GM06990 (cell line): ENCODE measurements at regions not wholly inside any gene's neighbourhood (a gene's known extent, or its start where the extent isn't known, plus 50 kb on each side); places are given as distances from the start of the nearest gene placed in this dataset.

Experiments used
- DNase-seq: peaks from one replicate; pipeline ENCODE4 v3.0.0-alpha.2; 2011; ENCODE audit not compliant: insufficient read length; ENCODE audit errors: extremely low read depth
- H3K27me3 ChIP-seq: replicated peaks from 2 replicates; pipeline ENCODE4 v1.6.0; 2011; ENCODE audit warnings: low read length; ENCODE audit not compliant: control insufficient read depth, insufficient read depth
- H3K36me3 ChIP-seq: 2 replicates; pipeline ENCODE4 v1.5.1; 2011; ENCODE audit warnings: low read length; ENCODE audit not compliant: control insufficient read depth, insufficient read depth
- H3K4me3 ChIP-seq: replicated peaks from 2 replicates; pipeline ENCODE4 v1.5.1; 2011; ENCODE audit warnings: low read depth, mild to moderate bottlenecking, control low read depth, low read length
- TF ChIP-seq, protein P1 (sequence below): IDR thresholded peaks from 2 replicates; pipeline ENCODE4 v1.5.1; 2011; ENCODE audit warnings: low read length, control low read depth, mild to moderate bottlenecking, inconsistent platforms; ENCODE audit not compliant: insufficient read depth, poor library complexity, severe bottlenecking

DNA sequence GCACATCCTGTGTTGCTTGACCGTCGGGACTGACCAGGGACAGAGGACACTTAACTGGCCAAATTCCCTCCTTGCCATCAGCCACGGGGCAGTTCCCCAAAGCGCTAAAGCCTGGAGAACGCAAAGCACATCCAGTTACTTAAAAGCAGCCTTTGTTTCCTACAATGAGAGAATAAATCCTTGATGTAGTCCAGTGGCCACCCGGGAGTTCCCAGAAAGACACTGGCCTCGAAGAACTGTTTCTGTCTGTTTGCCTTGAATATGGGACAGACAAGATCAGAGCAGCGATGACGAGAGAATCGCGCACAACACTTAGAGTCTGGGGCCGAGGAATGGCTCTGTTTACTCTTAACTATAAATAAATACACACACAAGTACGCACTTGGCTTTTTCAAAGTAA, 102.2 kb downstream of the TNFAIP2 start:
- no peak for DNase-seq
- TF ChIP-seq, protein P1, sequence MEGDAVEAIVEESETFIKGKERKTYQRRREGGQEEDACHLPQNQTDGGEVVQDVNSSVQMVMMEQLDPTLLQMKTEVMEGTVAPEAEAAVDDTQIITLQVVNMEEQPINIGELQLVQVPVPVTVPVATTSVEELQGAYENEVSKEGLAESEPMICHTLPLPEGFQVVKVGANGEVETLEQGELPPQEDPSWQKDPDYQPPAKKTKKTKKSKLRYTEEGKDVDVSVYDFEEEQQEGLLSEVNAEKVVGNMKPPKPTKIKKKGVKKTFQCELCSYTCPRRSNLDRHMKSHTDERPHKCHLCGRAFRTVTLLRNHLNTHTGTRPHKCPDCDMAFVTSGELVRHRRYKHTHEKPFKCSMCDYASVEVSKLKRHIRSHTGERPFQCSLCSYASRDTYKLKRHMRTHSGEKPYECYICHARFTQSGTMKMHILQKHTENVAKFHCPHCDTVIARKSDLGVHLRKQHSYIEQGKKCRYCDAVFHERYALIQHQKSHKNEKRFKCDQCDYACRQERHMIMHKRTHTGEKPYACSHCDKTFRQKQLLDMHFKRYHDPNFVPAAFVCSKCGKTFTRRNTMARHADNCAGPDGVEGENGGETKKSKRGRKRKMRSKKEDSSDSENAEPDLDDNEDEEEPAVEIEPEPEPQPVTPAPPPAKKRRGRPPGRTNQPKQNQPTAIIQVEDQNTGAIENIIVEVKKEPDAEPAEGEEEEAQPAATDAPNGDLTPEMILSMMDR = no peak
- Histone ChIP-seq H3K4me3 (no peak overlapping the region), H3K36me3 (no peaks in the 10 kb centered on the region), H3K27me3 (no peaks in the 10 kb centered on the region; the same call in 1 of the 2 replicates)

DNA sequence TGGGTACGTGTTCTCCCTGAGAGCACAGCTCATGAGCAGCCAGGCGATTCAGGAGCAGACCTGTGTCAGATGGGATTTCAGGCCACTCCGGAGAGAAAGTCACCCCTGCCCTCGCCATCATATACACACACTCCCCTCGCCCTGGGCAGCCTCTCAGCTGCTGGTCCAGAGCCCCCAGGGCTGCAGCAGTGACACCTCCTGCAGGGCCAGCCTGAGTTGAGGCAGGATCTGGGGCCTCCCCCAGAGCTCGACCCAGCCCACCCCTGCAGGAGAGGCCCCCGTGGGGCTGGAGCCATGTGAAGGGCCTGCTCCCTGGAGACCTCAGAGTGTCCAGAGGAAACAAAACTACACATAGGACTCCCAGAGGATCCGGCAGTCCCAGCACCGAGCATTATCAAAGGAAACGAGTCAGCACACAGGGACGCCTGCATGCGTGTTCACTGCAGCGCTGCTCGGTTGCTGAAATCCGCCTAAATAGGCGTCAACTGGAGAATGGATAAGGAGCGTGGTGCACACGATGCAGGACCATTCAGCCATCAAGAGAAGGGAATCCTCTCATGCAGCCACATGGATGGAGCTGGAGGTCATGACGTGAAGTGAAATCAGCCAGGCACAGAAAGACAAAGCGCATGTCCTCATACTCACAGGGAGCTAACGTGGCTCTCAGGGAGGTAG, 104.0 kb downstream of the TNFAIP2 start:
- H3K27me3 ChIP-seq = no peaks in the 10 kb centered on the region
- no peak for DNase-seq
- H3K36me3 ChIP-seq = no peaks in the 10 kb centered on the region
- TF ChIP-seq, protein P1 = no peak
- no peak overlapping the region for H3K4me3 ChIP-seq

GRCh38 chr14:103228076-103228806, 105.0 kb downstream of the TNFAIP2 start:
- Histone ChIP-seq H3K4me3 (no peak overlapping the region), H3K27me3 (no peaks in the 10 kb centered on the region), H3K36me3 (no peaks in the 10 kb centered on the region)
- no peak for DNase-seq
- TF ChIP-seq, protein P1 = no peak

DNA sequence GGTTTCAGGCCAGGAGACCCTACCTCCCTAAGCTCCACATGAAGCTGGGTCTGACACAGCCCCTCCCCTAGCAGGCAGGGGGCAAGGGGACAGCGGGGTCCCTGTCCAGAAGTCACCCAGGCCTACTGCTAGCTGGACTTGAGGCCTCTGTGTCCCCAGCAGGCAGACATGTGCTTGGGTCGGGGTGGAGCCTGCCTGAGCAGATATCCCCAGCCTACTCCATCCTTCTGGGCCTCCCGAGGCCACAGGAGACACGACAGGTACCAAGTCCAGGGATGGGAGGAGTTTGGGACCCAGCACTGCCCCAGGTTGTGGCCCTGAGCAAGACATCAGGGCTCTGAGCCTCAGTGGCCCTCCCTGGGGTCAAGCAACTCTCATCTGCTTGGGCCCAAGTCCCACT, 105.2 kb upstream of the EIF5 start:
- no peaks in the 10 kb centered on the region for H3K36me3 ChIP-seq
- TF ChIP-seq, protein P1 = no peak
- no peak overlapping the region for H3K4me3 ChIP-seq
- no peak for DNase-seq
- H3K27me3 ChIP-seq = peaks cover 2% of the 10 kb centered on the region; the same call in 1 of the 2 replicates

DNA sequence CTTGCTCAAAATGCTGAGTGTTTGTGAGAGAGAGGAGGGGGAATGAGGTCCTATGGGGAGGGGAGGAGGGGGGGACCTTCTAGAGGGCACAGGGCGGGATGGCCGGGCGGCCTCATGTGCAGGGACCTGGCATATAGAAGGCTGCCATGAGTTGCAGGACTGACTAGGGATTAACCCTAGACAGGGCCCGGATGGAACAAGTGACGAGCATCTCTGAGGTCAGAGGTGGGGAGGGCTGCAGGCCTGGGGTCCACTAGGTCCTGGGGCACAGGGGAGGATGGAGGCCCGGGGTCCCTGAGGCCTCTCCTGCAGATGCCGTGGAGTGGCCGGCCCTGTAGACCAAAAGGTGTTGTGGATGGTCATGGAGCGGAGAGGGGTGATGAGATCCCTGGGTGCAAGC, 104.0 kb upstream of the EIF5 start:
- no peaks in the 10 kb centered on the region for H3K36me3 ChIP-seq
- TF ChIP-seq, protein P1 = no peak
- peaks cover 2% of the 10 kb centered on the region; the same call in 1 of the 2 replicates for H3K27me3 ChIP-seq
- DNase-seq = no peak
- H3K4me3 ChIP-seq = no peak overlapping the region
